Neural progenitor cell (in vitro differentiated cells): ENCODE measurements at regions not wholly inside any gene's neighbourhood (a gene's known extent, or its start where the extent isn't known, plus 50 kb on each side); places are given as distances from the start of the nearest gene placed in this dataset.

ENCODE experiments used
- DNase-seq: peaks from one replicate; pipeline ENCODE4 v3.0.0-alpha.2; 2016; ENCODE audit warnings: low spot score
- H2AFZ ChIP-seq: fragments of 200-600 bp; sonication (generic); replicated peaks from 2 replicates; pipeline ENCODE4 v1.6.1; 2016; ENCODE audit warnings: antibody characterized with exemption
- H3F3A ChIP-seq: fragments of 200-600 bp; sonication (generic); 2 replicates; pipeline ENCODE4 v1.6.1; 2016; ENCODE audit warnings: antibody characterized with exemption, low read depth
- H3K27ac ChIP-seq: fragments of 200-600 bp; sonication (generic); 2 replicates; pipeline ENCODE4 v1.5.1; 2016; ENCODE audit warnings: mild to moderate bottlenecking
- H3K27me3 ChIP-seq: fragments of 200-600 bp; sonication (generic); 2 replicates; pipeline ENCODE4 v1.6.1; 2016; ENCODE audit warnings: mild to moderate bottlenecking, moderate library complexity
- H3K36me3 ChIP-seq: fragments of 200-600 bp; sonication (generic); 2 replicates; pipeline ENCODE4 v1.5.1; 2016
- H3K4me1 ChIP-seq: fragments of 200-600 bp; sonication (generic); 2 replicates; pipeline ENCODE4 v1.6.1; 2016; ENCODE audit warnings: mixed run types
- H3K4me2 ChIP-seq: fragments of 200-600 bp; sonication (generic); 2 replicates; pipeline ENCODE4 v1.6.1; 2016
- H3K4me3 ChIP-seq: fragments of 200-600 bp; sonication (generic); 2 replicates; pipeline ENCODE4 v1.5.1; 2016
- H3K79me2 ChIP-seq: fragments of 200-600 bp; sonication (generic); 2 replicates; pipeline ENCODE4 v1.6.1; 2016; ENCODE audit warnings: low read depth
- H3K9ac ChIP-seq: fragments of 200-600 bp; sonication (generic); 2 replicates; pipeline ENCODE4 v1.6.1; 2016
- H3K9me3 ChIP-seq: fragments of 200-600 bp; sonication (generic); 2 replicates; pipeline ENCODE4 v1.5.1; 2016; ENCODE audit warnings: low read depth
- H4K20me1 ChIP-seq: fragments of 200-600 bp; sonication (generic); 2 replicates; pipeline ENCODE4 v1.6.1; 2016; ENCODE audit warnings: low read depth
- H3K27ac Mint-ChIP-seq: 3 replicates; pipeline ENCODE4 v1.8.0; 2021; ENCODE audit warnings: mixed read lengths
- H3K27me3 Mint-ChIP-seq: 2 replicates; pipeline ENCODE4 v1.8.0; 2022; ENCODE audit warnings: low read depth, mild to moderate bottlenecking, inconsistent platforms, moderate library complexity, mixed read lengths; ENCODE audit not compliant: insufficient read depth
- H3K36me3 Mint-ChIP-seq: 3 replicates; pipeline ENCODE4 v1.8.0; 2021; ENCODE audit warnings: mixed read lengths
- H3K4me1 Mint-ChIP-seq: 3 replicates; pipeline ENCODE4 v1.8.0; 2021; ENCODE audit warnings: mixed read lengths
- H3K4me3 Mint-ChIP-seq: 3 replicates; pipeline ENCODE4 v1.8.0; 2021; ENCODE audit warnings: mild to moderate bottlenecking, moderate library complexity, mixed read lengths
- H3K9me3 Mint-ChIP-seq: 3 replicates; pipeline ENCODE4 v1.8.0; 2020; ENCODE audit warnings: mixed read lengths
- EZH2 ChIP-seq: fragments of 200-600 bp; sonication (generic); IDR thresholded peaks from 2 replicates; pipeline ENCODE4 v1.6.1; 2017; ENCODE audit warnings: antibody characterized with exemption, mild to moderate bottlenecking, moderate library complexity
- EZH2phosphoT487 ChIP-seq: fragments of 200-600 bp; sonication (generic); IDR thresholded peaks from 2 replicates; pipeline ENCODE4 v1.6.1; 2017; ENCODE audit warnings: antibody characterized with exemption
- TF ChIP-seq, protein P1 (sequence below): fragments of 200-600 bp; sonication (generic); IDR thresholded peaks from 2 replicates; pipeline ENCODE4 v1.5.1; 2017; ENCODE audit warnings: antibody characterized with exemption, mild to moderate bottlenecking

DNA sequence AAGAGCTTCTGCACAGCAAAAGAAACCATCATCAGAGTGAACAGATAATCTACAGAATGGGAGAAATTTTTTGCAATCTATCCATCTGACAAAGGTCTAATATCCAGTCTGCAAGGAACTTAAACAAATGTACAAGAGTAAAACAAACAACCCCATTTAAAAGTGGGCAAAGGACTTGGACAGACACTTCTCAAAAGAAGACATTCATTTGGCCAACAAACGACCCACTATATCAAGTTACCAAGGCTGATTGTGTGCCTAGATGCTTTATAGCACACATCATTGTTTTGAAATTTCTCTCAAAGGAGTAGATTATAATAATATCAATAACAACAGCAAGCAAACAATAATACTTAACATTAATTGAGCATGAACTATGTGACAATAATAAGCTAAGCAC, 117.1 kb downstream of the TFPI2 start:
- no peaks in the 10 kb centered on the region for H3K79me2 ChIP-seq
- no peaks in the 10 kb centered on the region for H3K9me3 ChIP-seq
- no peaks in the 10 kb centered on the region for H3K36me3 Mint-ChIP-seq
- H3K4me2 ChIP-seq: no peak overlapping the region
- no peaks in the 10 kb centered on the region for H3F3A ChIP-seq
- H3K9ac ChIP-seq: no peak overlapping the region
- H3K9me3 Mint-ChIP-seq: peaks cover 3% of the 10 kb centered on the region
- no peak for DNase-seq
- peaks cover 2% of the 10 kb centered on the region for H3K27me3 Mint-ChIP-seq
- no peak overlapping the region for H3K4me3 ChIP-seq
- TF ChIP-seq EZH2phosphoT487: no peak
- TF ChIP-seq EZH2: no peak
- TF ChIP-seq, protein P1, sequence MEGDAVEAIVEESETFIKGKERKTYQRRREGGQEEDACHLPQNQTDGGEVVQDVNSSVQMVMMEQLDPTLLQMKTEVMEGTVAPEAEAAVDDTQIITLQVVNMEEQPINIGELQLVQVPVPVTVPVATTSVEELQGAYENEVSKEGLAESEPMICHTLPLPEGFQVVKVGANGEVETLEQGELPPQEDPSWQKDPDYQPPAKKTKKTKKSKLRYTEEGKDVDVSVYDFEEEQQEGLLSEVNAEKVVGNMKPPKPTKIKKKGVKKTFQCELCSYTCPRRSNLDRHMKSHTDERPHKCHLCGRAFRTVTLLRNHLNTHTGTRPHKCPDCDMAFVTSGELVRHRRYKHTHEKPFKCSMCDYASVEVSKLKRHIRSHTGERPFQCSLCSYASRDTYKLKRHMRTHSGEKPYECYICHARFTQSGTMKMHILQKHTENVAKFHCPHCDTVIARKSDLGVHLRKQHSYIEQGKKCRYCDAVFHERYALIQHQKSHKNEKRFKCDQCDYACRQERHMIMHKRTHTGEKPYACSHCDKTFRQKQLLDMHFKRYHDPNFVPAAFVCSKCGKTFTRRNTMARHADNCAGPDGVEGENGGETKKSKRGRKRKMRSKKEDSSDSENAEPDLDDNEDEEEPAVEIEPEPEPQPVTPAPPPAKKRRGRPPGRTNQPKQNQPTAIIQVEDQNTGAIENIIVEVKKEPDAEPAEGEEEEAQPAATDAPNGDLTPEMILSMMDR: no peak
- no peak overlapping the region for H3K27ac Mint-ChIP-seq
- no peaks in the 10 kb centered on the region for H3K27me3 ChIP-seq
- H3K4me1 Mint-ChIP-seq: no peaks in the 10 kb centered on the region
- no peaks in the 10 kb centered on the region for H3K4me1 ChIP-seq
- no peak overlapping the region for H3K4me3 Mint-ChIP-seq
- no peaks in the 10 kb centered on the region for H4K20me1 ChIP-seq
- no peak overlapping the region for H2AFZ ChIP-seq
- H3K36me3 ChIP-seq: no peaks in the 10 kb centered on the region
- no peak overlapping the region for H3K27ac ChIP-seq

DNA sequence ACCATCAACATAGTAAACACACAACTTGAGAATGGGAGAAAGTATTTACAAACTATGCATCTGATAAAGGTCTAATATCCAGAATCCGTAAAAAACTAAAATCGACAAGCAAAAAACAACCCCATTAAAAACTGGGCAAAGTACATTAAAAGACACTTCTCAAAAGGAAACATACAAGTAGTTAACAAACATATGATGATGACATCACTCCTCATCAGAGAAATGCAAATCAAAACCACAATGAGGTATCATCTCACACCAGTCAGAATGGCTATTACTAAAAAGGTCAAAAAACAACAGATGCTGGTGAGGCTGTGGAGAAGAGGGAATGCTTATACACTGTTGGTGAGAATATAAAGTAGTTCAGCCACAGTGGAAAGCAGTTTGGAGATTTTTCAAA, 125.1 kb downstream of the TFPI2 start:
- TF ChIP-seq, protein P1: no peak
- TF ChIP-seq EZH2phosphoT487 (no peak), EZH2 (no peak)
- no peak overlapping the region for H3K4me3 Mint-ChIP-seq
- no peaks in the 10 kb centered on the region for H3K36me3 Mint-ChIP-seq
- no peak overlapping the region for H2AFZ ChIP-seq
- no peaks in the 10 kb centered on the region for H3K27me3 ChIP-seq
- no peak overlapping the region for H3K27ac ChIP-seq
- no peaks in the 10 kb centered on the region for H4K20me1 ChIP-seq
- no peak for DNase-seq
- no peaks in the 10 kb centered on the region for H3F3A ChIP-seq
- no peak overlapping the region for H3K9ac ChIP-seq
- H3K27me3 Mint-ChIP-seq: no peaks in the 10 kb centered on the region
- peaks cover 3% of the 10 kb centered on the region for H3K9me3 Mint-ChIP-seq
- H3K4me1 Mint-ChIP-seq: peaks cover 2% of the 10 kb centered on the region
- no peaks in the 10 kb centered on the region for H3K79me2 ChIP-seq
- no peak overlapping the region for H3K4me3 ChIP-seq
- H3K4me2 ChIP-seq: no peak overlapping the region
- H3K4me1 ChIP-seq: no peaks in the 10 kb centered on the region
- H3K36me3 ChIP-seq: no peaks in the 10 kb centered on the region
- no peaks in the 10 kb centered on the region for H3K9me3 ChIP-seq
- H3K27ac Mint-ChIP-seq: no peak overlapping the region

DNA sequence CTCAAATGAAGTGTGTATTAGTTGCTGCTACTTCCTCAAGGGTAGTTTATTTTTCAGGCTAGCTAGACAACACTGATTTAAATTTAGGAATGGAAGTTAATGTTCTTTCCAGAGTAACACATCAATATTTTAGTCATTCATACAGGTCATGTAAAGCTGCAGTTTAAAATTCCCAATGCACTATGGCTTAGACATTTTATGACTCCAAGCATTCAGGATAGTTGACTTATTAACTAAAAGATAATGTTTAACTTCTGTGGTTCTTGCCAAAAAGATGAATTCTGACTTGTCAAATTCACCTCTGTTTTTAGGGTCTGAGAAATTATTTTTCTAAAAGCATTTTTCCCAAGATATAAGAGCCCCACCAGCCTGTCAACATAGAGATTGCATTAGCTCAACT, 131.9 kb downstream of the TFPI2 start:
- Histone ChIP-seq H2AFZ (no peak overlapping the region), H3K27me3 (no peaks in the 10 kb centered on the region), H3K27ac (no peak overlapping the region), H3K4me3 (no peak overlapping the region), H3K4me2 (no peak overlapping the region), H3K36me3 (no peaks in the 10 kb centered on the region), H3F3A (no peaks in the 10 kb centered on the region), H3K79me2 (no peaks in the 10 kb centered on the region), H3K4me1 (no peaks in the 10 kb centered on the region), H3K9ac (no peak overlapping the region), H3K9me3 (no peaks in the 10 kb centered on the region), H4K20me1 (no peaks in the 10 kb centered on the region)
- no peak overlapping the region for H3K4me3 Mint-ChIP-seq
- no peaks in the 10 kb centered on the region for H3K9me3 Mint-ChIP-seq
- peaks cover 2% of the 10 kb centered on the region for H3K4me1 Mint-ChIP-seq
- DNase-seq: no peak
- no peak overlapping the region for H3K27ac Mint-ChIP-seq
- no peaks in the 10 kb centered on the region for H3K27me3 Mint-ChIP-seq
- H3K36me3 Mint-ChIP-seq: no peaks in the 10 kb centered on the region
- TF ChIP-seq, protein P1: no peak
- no peak for TF ChIP-seq EZH2phosphoT487
- TF ChIP-seq EZH2: no peak

DNA sequence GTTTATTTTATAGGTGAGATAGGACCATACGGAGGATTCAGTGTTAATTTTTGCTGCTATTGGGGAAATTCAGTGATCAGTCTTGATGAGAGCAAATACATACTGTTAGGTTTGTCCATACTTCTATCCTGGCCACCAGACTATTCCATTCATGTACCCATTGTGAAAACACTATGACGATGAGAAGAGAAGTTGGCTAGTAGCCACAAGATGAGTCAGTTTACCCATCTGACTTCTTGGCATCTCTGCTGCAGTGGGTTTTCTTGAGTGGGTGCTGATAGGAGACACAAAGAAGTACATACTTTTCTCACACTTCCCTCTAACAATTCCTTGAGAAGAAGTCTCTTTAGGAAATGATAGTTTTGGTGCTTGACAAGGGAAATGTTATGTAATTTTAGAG, 133.1 kb downstream of the TFPI2 start:
- no peaks in the 10 kb centered on the region for H3K79me2 ChIP-seq
- H2AFZ ChIP-seq: no peak overlapping the region
- H3K9ac ChIP-seq: no peak overlapping the region
- no peak overlapping the region for H3K27ac ChIP-seq
- Mint-ChIP-seq H3K27ac (no peak overlapping the region), H3K4me1 (no peaks in the 10 kb centered on the region), H3K27me3 (no peaks in the 10 kb centered on the region), H3K36me3 (no peaks in the 10 kb centered on the region), H3K4me3 (no peak overlapping the region), H3K9me3 (no peaks in the 10 kb centered on the region)
- no peak overlapping the region for H3K4me2 ChIP-seq
- TF ChIP-seq EZH2phosphoT487 (no peak), EZH2 (no peak)
- TF ChIP-seq, protein P1: no peak
- no peaks in the 10 kb centered on the region for H3K36me3 ChIP-seq
- H3K4me1 ChIP-seq: no peaks in the 10 kb centered on the region
- no peaks in the 10 kb centered on the region for H3K9me3 ChIP-seq
- H3K27me3 ChIP-seq: no peaks in the 10 kb centered on the region
- no peaks in the 10 kb centered on the region for H3F3A ChIP-seq
- H3K4me3 ChIP-seq: no peak overlapping the region
- DNase-seq: no peak
- no peaks in the 10 kb centered on the region for H4K20me1 ChIP-seq
